ENCODE measurements at regions not wholly inside any gene's neighbourhood (a gene's known extent, or its start where the extent isn't known, plus 50 kb on each side); places are given as distances from the start of the nearest gene placed in this dataset.
A peak's percentile ranks its signal among the peaks of the same experiment; 100 is the strongest.

- CTCF ChIA-PET: no interaction called here
- intact Hi-C loops (cut with micrococcal nuclease; ENCODE audit: unreplicated experiment): no loop called here
Measured at GRCh38 chr14:86794689-86795088, 1198.3 kb downstream of the GALC start.

GRCh38 chr14:86790408-86791364 is 1202.3 kb downstream of the GALC start:
- intact Hi-C loops (cut with micrococcal nuclease; ENCODE audit: unreplicated experiment): no loop called here
- no peak for TF ChIP-seq CTCF (IDR thresholded peaks at IDR 0.05; ENCODE audit: unreplicated experiment)
- Mint-ChIP-seq H3K4me3 (ENCODE audit: low read depth, unreplicated experiment) (no peak overlapping the region), H3K4me1 (ENCODE audit: low read depth, unreplicated experiment) (peaks cover 15% of the 10 kb centered on the region), H3K36me3 (ENCODE audit: insufficient read depth, unreplicated experiment) (no peaks in the 10 kb centered on the region), H3K27me3 (ENCODE audit: unreplicated experiment) (no peaks in the 10 kb centered on the region), H3K9me3 (ENCODE audit: low read depth, unreplicated experiment) (peaks cover 6% of the 10 kb centered on the region), H3K27ac (ENCODE audit: unreplicated experiment) (no peak overlapping the region)
- CTCF ChIA-PET: no interaction called here
- DNase-seq: no peak
- no TSS peak for BruUV-seq (replicated peaks)

More at GRCh38 chr14:86794689-86795088, 1198.3 kb downstream of the GALC start:
- Mint-ChIP-seq H3K27ac (ENCODE audit: unreplicated experiment) (no peak overlapping the region), H3K4me3 (ENCODE audit: low read depth, unreplicated experiment) (no peak overlapping the region), H3K9me3 (ENCODE audit: low read depth, unreplicated experiment) (peaks cover 5% of the 10 kb centered on the region), H3K27me3 (ENCODE audit: unreplicated experiment) (no peaks in the 10 kb centered on the region), H3K36me3 (ENCODE audit: insufficient read depth, unreplicated experiment) (no peaks in the 10 kb centered on the region), H3K4me1 (ENCODE audit: low read depth, unreplicated experiment) (peaks cover 28% of the 10 kb centered on the region)
- no TSS peak for BruUV-seq (replicated peaks)
- DNase-seq: no peak
- TF ChIP-seq CTCF (IDR thresholded peaks at IDR 0.05; ENCODE audit: unreplicated experiment): no peak

GRCh38 chr14:86788224-86788623 is 1204.8 kb downstream of the GALC start:
- intact Hi-C loops (cut with micrococcal nuclease; ENCODE audit: unreplicated experiment): loop anchor here (10.0 kb wide), 1 partner anchor 303 kb away; no protein-coding TSS in a partner anchor
- no TSS peak for BruUV-seq (replicated peaks)
- Mint-ChIP-seq H3K27me3 (ENCODE audit: unreplicated experiment) (no peaks in the 10 kb centered on the region), H3K4me1 (ENCODE audit: low read depth, unreplicated experiment) (peaks cover 11% of the 10 kb centered on the region), H3K9me3 (ENCODE audit: low read depth, unreplicated experiment) (peaks cover 4% of the 10 kb centered on the region), H3K27ac (ENCODE audit: unreplicated experiment) (peak overlapping the region; percentile 30), H3K36me3 (ENCODE audit: insufficient read depth, unreplicated experiment) (no peaks in the 10 kb centered on the region), H3K4me3 (ENCODE audit: low read depth, unreplicated experiment) (no peak overlapping the region)
- no peak for DNase-seq
- no peak for TF ChIP-seq CTCF (IDR thresholded peaks at IDR 0.05; ENCODE audit: unreplicated experiment)
- CTCF ChIA-PET: no interaction called here

- intact Hi-C loops (cut with micrococcal nuclease; ENCODE audit: unreplicated experiment): loop anchor here (10.0 kb wide), 1 partner anchor 303 kb away; no protein-coding TSS in a partner anchor
- no peak overlapping the region for H3K4me3 Mint-ChIP-seq (ENCODE audit: low read depth, unreplicated experiment)
- peak overlapping the region; percentile 30 for H3K27ac Mint-ChIP-seq (ENCODE audit: unreplicated experiment)
- no peak for DNase-seq
- H3K9me3 Mint-ChIP-seq (ENCODE audit: low read depth, unreplicated experiment): peaks cover 3% of the 10 kb centered on the region
- BruUV-seq (replicated peaks): no TSS peak
- TF ChIP-seq CTCF (IDR thresholded peaks at IDR 0.05; ENCODE audit: unreplicated experiment): no peak
- CTCF ChIA-PET: no interaction called here
- H3K4me1 Mint-ChIP-seq (ENCODE audit: low read depth, unreplicated experiment): peaks cover 7% of the 10 kb centered on the region
- no peaks in the 10 kb centered on the region for H3K36me3 Mint-ChIP-seq (ENCODE audit: insufficient read depth, unreplicated experiment)
- H3K27me3 Mint-ChIP-seq (ENCODE audit: unreplicated experiment): no peaks in the 10 kb centered on the region
Measured at GRCh38 chr14:86787717-86788116, 1205.3 kb downstream of the GALC start.

All from Calu3 (cell line).